Fibroblast of skin of left quadriceps (primary cell): ENCODE measurements at regions not wholly inside any gene's neighbourhood (a gene's known extent, or its start where the extent isn't known, plus 50 kb on each side); places are given as distances from the start of the nearest gene placed in this dataset.
A peak's percentile ranks its signal among the peaks of the same experiment; 100 is the strongest.

Experiments used
- DNase-seq, 2 experiments: peaks; one replicate each; pipeline ENCODE4 v3.0.0-alpha.2; 2013; ENCODE audit warnings: low read depth in 2 of 2

GRCh38 chr2:106941372-106941993, 55.5 kb upstream of the ST6GAL2 start:
- DNase-seq: no peak

GRCh38 chr2:106943468-106944200, 57.7 kb upstream of the ST6GAL2 start:
- DNase-seq: no peak

DNA sequence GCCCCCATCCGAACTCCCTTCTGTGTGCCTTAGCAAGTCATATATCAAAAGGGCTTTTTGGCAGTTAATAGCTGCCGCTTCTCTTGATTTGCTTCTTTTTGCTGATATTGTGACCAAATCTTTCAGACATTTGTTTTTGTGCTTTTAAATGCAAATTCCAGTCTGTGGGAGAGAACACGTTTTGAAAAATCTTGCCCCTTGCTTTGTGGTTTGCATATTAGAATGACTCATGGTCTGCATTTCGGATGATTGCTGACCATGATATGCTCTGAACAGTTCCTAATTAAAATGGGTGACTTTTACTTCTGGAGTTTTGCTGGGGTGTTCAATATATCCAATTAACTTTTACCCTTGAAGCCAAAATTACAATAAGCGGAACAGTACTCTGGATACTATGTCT, 58.2 kb upstream of the ST6GAL2 start:
- peak; percentile 68 to 71 for DNase-seq

DNA sequence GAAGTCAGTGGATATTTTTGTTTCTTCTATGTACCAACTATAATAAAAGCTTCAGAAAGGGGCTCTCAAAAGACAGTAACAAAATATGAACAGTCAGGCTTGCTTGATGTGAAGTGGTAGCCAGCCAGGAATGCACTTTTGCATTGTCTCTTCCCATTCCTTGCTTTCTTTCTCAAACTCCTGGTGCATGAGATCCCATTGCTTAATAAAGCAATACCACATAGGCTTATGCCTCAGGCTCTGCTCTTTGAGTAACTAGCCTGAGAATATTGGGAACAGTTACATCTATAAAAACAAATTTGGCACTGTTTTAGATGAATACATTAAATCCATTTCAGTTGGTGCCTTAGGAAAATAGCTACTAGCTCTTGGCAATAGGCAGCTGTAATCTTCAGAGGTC, 62.6 kb upstream of the ST6GAL2 start:
- no peak for DNase-seq

- DNase-seq: no peak
Observed at GRCh38 chr2:106953236-106953635, 67.3 kb upstream of the ST6GAL2 start.

- DNase-seq: no peak
Observed at GRCh38 chr2:106953779-106954178, 67.8 kb upstream of the ST6GAL2 start.

DNA sequence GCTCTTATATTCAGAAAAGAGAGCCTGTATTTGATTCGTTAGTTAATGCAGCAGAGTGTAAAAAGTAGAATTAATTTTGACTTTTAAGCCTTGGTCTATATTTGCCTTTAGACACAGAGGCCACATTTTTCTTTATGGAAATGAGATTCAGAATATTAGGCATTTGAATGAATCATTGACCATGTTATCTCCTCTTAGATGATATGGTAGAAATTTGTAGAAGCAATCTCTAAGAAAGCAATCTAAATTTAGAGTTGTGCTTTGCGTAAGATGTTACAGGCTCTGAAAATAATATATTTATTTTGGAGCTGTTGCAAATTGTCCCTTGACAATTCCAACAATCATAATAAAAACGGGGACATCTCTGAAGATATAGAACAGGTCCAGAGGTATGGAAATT, 68.3 kb upstream of the ST6GAL2 start:
- no peak for DNase-seq

- DNase-seq: no peak
Observed at GRCh38 chr2:106956416-106956815, 70.4 kb upstream of the ST6GAL2 start.

DNA sequence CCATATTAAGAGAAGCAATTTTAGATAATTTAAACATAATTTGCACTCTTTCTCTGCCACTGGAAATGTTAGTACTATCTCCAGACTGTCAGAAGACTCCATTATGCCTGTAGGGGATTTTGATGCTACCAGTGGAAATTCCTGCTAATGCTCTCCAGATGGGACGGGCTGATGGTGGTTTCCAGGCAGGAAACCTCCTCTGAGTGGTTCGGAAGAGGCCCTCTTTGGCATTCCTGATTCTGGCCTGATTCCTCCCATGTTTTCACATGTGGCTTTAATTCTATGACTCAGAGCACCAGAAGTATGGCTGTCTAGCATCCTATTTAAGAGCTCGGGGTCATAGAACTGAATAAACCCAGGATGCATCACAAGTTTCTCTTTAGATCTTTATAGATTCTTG, 70.9 kb upstream of the ST6GAL2 start:
- peak; percentile 98 to 99 for DNase-seq

- DNase-seq: no peak
Observed at GRCh38 chr2:106959975-106960682, 74.2 kb upstream of the ST6GAL2 start.

DNA sequence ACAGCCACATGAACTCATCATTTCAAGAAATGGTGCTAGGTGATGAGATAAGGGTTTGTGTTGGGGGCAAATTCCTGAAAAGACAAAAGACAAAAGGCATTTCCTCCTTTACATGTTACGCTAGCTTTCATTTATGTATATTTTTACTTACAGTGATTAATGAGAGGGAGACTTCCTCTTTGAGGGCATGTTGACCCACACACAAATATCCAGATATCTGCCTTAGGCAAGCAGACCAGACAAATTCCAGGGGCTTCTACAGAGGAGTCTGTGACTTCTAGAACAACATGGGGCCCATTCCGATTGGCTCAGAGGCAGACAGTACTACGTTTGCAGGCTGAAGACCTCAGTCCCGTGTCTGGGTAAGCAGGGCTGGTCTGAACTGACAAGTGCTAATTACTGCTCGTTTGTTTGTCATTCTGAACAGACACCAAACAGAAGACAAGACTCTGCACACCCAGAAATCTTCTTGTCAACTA, 74.8 kb upstream of the ST6GAL2 start:
- no peak for DNase-seq

DNA sequence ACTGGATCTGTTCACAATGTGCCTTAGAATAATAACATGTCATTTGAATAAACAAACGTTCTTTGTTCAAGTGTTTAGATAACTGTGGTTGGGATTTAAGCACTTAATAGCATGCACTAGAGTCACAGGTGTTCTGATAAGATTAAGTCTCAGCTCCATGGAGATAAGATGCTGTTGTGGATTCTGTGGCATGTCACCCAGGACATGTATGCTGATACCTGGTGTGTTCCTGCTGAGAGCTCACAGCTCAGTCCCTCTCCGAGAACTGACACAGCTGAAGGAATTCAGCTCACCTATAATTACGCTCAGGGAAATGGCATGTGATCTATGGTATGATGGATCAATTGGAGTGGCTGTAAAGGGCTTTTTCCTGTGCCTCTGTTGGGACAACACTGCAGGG, 75.4 kb upstream of the ST6GAL2 start:
- DNase-seq: no peak

- DNase-seq: peak; percentile 69 to 72
Observed at GRCh38 chr2:106963156-106963555, 77.2 kb upstream of the ST6GAL2 start.

DNA sequence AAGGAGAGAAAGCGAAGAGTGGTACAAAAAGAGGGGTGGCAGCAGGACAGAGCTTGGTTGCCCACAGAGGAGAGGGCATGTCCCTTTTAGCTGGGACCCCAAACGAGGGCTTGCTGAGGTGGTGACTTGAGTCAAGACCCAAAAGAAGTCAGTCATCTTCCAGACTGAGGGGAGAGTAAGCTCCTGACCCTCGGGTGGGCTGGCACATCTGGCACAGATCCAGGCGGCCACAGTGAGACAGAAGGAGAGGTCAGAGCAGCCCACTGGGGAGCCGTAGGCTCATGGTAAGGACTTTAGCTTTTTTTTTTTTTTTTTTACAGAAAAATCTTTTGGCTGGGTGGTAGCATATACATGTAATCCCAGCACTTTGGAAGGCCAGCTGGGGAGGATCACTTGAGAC, 77.9 kb upstream of the ST6GAL2 start:
- no peak for DNase-seq

DNA sequence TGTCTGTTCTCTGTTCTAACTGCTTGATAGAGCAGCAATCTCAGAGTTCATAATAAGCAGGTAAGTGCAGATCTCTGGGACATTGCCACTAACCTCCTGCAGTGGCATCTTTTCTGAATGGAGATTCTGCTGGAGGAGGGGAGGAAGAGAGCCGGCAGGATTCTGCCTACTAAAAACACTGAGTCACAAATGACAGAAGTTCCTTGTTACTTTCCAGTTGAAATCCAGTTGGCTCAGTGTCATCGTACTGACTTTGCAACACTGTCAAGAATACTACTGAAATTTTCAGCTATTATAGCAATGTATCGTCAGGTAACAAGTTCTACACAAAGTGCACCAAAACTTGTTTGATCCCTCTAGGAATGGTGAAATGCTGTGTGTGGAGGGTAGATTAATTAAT, 79.6 kb upstream of the ST6GAL2 start:
- DNase-seq: no peak

GRCh38 chr2:106969777-106970176, 83.8 kb upstream of the ST6GAL2 start:
- DNase-seq: no peak

- peak; percentile 57 to 59 for DNase-seq
Observed at GRCh38 chr2:106970471-106971261, 84.7 kb upstream of the ST6GAL2 start.

DNA sequence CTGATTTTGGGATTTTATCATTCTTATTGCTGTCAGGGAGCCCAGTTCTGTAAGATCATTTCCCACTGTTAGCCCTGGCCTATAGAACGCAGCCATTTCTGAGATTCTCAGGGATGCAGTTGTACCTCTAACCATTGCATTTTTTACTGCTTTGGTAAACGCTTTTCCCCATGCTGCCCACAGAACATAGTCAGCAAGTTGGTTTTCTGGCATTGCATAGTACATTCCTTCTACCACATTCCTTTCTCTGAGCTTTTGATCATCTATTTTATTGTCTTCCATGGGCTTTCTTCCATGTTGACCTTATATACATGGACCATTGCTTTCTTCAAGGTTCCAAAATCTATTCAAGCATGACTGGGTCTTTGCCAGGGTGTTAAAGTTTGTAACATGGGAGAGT, 86.8 kb upstream of the ST6GAL2 start:
- no peak for DNase-seq

DNA sequence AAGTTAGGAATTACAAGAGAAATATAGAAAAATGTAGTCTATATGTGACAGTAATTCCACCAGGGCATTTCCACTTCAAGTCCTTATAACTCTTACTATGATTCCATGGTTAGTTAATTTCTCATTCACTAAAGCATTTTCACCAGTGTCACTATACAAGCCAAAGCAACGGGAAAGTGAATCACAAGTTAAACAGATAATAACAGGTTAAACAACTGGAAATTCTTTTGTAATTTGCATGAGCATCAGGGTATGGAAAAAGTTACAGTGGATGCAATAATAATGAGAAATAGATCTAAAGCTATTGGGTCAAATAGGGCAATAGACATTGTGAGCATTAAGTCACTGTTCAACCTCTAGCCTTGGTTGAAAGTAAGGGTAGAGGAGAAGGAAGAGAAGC, 88.9 kb upstream of the ST6GAL2 start:
- no peak for DNase-seq

DNA sequence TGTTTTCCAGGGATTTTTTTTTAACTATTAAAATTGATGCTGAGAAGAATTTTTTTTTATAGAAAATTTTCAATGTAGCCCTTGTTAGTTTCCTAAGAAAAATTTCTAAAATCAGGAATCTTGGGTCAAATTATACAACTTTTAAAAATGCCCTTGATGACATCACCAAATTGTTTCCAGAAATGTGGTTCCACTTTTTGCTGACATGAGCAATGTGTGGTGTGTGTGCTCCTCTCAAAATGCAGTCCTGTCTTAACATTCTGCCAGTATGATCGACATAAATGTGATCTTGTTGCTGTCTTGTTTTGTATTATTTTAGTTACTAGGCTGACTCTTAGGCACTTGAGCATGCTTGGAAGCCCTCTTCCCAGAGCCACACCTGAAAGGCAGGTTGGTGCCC, 89.7 kb upstream of the ST6GAL2 start:
- no peak for DNase-seq

DNA sequence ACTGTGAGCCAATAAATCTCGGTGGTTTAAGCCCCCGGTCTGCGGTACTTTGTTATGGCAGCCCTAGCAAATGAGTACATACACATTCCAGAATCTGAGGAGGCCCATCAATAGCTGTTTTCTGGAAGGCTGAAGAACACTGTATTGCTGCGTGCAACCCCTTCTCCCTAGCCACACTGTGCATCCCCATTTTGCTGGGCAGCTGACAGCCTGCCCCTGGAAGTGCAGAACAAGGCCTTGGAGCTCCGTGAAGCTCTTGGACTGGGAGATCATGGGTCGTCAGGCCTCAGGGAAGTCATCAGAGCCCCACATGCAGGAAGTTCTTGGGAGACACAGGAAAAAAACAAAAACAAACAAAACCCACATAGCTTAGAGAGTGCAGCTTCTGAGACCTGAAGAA, 90.6 kb upstream of the ST6GAL2 start:
- no peak for DNase-seq

GRCh38 chr2:106977717-106978116, 91.8 kb upstream of the ST6GAL2 start:
- peak in 1 of 2 experiments; percentile 54 for DNase-seq
